BE2C (cell line): ENCODE measurements at regions not wholly inside any gene's neighbourhood (a gene's known extent, or its start where the extent isn't known, plus 50 kb on each side); places are given as distances from the start of the nearest gene placed in this dataset.
A peak's percentile ranks its signal among the peaks of the same experiment; 100 is the strongest.

Experiments used
- DNase-seq: peaks from one replicate; pipeline ENCODE4 v3.0.0-alpha.2; 2020
- H3K27me3 ChIP-seq: fragments of 250-450 bp; sonication (Bioruptor Pico); 2 replicates; pipeline ENCODE4 v1.5.1; 2020; ENCODE audit warnings: mild to moderate bottlenecking
- H3K36me3 ChIP-seq: fragments of 250-450 bp; sonication (Bioruptor Pico); 2 replicates; pipeline ENCODE4 v1.5.1; 2020; ENCODE audit warnings: mild to moderate bottlenecking
- H3K4me1 ChIP-seq: fragments of 250-450 bp; sonication (Bioruptor Pico); 2 replicates; pipeline ENCODE4 v1.5.1; 2020
- H3K4me3 ChIP-seq: 2 replicates; pipeline ENCODE4 v1.5.1; 2011; ENCODE audit warnings: low read depth, low read length
- H3K9me3 ChIP-seq: fragments of 250-450 bp; sonication (Bioruptor Pico); 2 replicates; pipeline ENCODE4 v1.5.1; 2020
- CTCF ChIP-seq: IDR thresholded peaks from 2 replicates; pipeline ENCODE4 v1.5.1; 2012; ENCODE audit warnings: mild to moderate bottlenecking, low read depth, low read length

- no peaks in the 10 kb centered on the region for H3K9me3 ChIP-seq
- 0 out of 2 replicates have a peak, but pooled peaks cover 2% of the 10 kb centered on the region for H3K4me1 ChIP-seq
- no peaks in the 10 kb centered on the region for H3K27me3 ChIP-seq
- H3K36me3 ChIP-seq = no peaks in the 10 kb centered on the region
- TF ChIP-seq CTCF = no peak
- no peak overlapping the region for H3K4me3 ChIP-seq
- DNase-seq = no peak
These were observed 125.9 kb downstream of the ZNF664 start for GRCh38 chr12:124098887-124099286.

- H3K4me3 ChIP-seq = no peak overlapping the region
- H3K4me1 ChIP-seq = 0 out of 2 replicates have a peak, but pooled peaks cover 2% of the 10 kb centered on the region
- no peak for DNase-seq
- no peaks in the 10 kb centered on the region for H3K27me3 ChIP-seq
- H3K9me3 ChIP-seq = no peaks in the 10 kb centered on the region
- H3K36me3 ChIP-seq = no peaks in the 10 kb centered on the region
- no peak for TF ChIP-seq CTCF
These were observed 126.6 kb downstream of the ZNF664 start for GRCh38 chr12:124099661-124100060.

GRCh38 chr12:124100572-124101178 lies 127.7 kb downstream of the ZNF664 start:
- Histone ChIP-seq H3K4me3 (no peak overlapping the region), H3K36me3 (no peaks in the 10 kb centered on the region), H3K4me1 (0 out of 2 replicates have a peak, but pooled peaks cover 2% of the 10 kb centered on the region), H3K27me3 (no peaks in the 10 kb centered on the region), H3K9me3 (no peaks in the 10 kb centered on the region)
- TF ChIP-seq CTCF = no peak
- no peak for DNase-seq

GRCh38 chr12:124105546-124105945 lies 132.5 kb downstream of the ZNF664 start:
- Histone ChIP-seq H3K4me1 (0 out of 2 replicates have a peak, but pooled peaks cover 2% of the 10 kb centered on the region), H3K4me3 (no peak overlapping the region), H3K9me3 (no peaks in the 10 kb centered on the region), H3K36me3 (no peaks in the 10 kb centered on the region), H3K27me3 (no peaks in the 10 kb centered on the region)
- no peak for DNase-seq
- TF ChIP-seq CTCF = no peak

GRCh38 chr12:124107351-124107750 lies 134.3 kb downstream of the ZNF664 start:
- DNase-seq = no peak
- no peak for TF ChIP-seq CTCF
- no peak overlapping the region for H3K4me3 ChIP-seq

GRCh38 chr12:124109760-124110159 lies 136.7 kb downstream of the ZNF664 start:
- peak; percentile 57 for DNase-seq
- H3K9me3 ChIP-seq = no peaks in the 10 kb centered on the region
- peak overlapping the region; percentile 20; the same call in 1 of the 2 replicates for H3K4me3 ChIP-seq
- no peaks in the 10 kb centered on the region for H3K27me3 ChIP-seq
- no peak for TF ChIP-seq CTCF
- H3K4me1 ChIP-seq = 0 out of 2 replicates have a peak, but pooled peaks cover 2% of the 10 kb centered on the region
- H3K36me3 ChIP-seq = no peaks in the 10 kb centered on the region

More at GRCh38 chr12:124107351-124107750, 134.3 kb downstream of the ZNF664 start:
- no peaks in the 10 kb centered on the region for H3K9me3 ChIP-seq
- H3K36me3 ChIP-seq = no peaks in the 10 kb centered on the region
- 0 out of 2 replicates have a peak, but pooled peaks cover 2% of the 10 kb centered on the region for H3K4me1 ChIP-seq
- H3K27me3 ChIP-seq = no peaks in the 10 kb centered on the region
